Cardiac fibroblast (primary cell): ENCODE measurements at regions not wholly inside any gene's neighbourhood (a gene's known extent, or its start where the extent isn't known, plus 50 kb on each side); places are given as distances from the start of the nearest gene placed in this dataset.

ENCODE experiments used
- DNase-seq, 2 donors: peaks; one replicate each; pipeline versions ENCODE4 v3.0.0 to v3.0.0-alpha.2; 2010; ENCODE audit warnings: low read depth in 2 of 2
- H3K4me3 ChIP-seq, 2 donors: replicated peaks in 1 of 2; 1 replicate in 1 of 2; 2 replicates in 1 of 2; pipeline ENCODE4 v1.5.1; 2011; ENCODE audit warnings: low read depth in 2 of 2, low read length in 2 of 2, mild to moderate bottlenecking in 2 of 2, moderate library complexity in 1 of 2
- TF ChIP-seq, protein P1 (sequence below): IDR thresholded peaks from one replicate; pipeline ENCODE4 v1.5.1; 2011; ENCODE audit warnings: low read depth, mild to moderate bottlenecking, low read length, inconsistent platforms

DNA sequence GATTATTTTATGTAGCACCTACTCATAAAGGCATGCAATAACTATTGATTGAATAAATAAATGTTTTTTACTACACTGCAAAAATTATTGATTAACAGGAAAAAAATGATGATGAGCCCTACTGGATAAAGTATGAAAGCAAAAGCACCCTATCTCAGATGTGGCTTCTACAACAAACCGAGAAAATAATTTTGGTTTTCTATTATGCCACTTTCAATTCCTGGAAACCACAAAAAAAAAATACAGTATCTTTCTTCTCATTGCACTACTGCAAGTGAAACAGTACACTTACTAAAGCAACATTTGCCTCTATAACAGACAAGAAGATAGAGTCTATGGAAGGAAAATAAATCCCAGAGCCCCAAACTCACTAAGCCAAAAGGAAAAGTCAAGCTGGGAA is 1882.4 kb downstream of the NCAM2 start:
- TF ChIP-seq, protein P1, sequence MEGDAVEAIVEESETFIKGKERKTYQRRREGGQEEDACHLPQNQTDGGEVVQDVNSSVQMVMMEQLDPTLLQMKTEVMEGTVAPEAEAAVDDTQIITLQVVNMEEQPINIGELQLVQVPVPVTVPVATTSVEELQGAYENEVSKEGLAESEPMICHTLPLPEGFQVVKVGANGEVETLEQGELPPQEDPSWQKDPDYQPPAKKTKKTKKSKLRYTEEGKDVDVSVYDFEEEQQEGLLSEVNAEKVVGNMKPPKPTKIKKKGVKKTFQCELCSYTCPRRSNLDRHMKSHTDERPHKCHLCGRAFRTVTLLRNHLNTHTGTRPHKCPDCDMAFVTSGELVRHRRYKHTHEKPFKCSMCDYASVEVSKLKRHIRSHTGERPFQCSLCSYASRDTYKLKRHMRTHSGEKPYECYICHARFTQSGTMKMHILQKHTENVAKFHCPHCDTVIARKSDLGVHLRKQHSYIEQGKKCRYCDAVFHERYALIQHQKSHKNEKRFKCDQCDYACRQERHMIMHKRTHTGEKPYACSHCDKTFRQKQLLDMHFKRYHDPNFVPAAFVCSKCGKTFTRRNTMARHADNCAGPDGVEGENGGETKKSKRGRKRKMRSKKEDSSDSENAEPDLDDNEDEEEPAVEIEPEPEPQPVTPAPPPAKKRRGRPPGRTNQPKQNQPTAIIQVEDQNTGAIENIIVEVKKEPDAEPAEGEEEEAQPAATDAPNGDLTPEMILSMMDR = no peak
- no peak for DNase-seq
- no peak overlapping the region for H3K4me3 ChIP-seq

DNA sequence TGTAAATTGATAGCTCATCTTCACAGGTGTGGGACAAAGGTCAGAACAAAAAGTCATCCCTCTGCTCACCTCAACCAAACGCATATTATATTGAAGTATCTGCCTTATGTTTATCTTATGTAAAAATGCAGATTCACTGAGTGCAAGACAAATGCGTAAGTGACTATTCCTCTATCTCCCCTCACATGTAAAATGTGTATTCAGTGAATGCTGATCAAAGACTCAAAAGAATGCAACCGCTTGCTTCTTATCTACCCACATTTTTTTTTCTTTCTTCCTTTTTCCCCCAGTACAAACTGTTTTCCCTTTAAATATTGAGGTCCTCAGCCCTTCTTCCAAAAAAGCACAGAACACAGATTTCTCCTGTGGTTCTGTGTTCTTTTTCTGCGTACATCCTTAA is 1882.9 kb downstream of the NCAM2 start:
- H3K4me3 ChIP-seq = no peak overlapping the region
- TF ChIP-seq, protein P1 = no peak
- no peak for DNase-seq

DNA sequence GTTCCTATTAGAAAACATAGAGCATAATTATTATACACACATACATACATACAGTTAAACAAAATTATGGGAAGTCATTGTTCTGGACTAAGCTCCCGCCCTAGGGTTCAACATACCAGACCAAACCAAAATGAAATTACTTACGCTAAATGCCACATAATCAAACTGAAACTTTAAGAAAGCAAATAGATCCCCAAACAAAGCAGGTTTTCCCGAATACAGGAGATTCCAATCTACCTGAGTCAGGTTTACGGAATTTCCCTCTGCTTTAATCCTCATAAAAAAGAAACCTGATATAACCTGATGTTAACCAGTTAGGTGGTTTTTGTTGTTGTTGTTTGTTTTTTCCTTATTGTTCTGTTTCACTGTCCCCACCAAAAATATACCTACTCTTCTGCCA is 1886.9 kb downstream of the NCAM2 start:
- DNase-seq = no peak
- TF ChIP-seq, protein P1 = no peak
- no peak overlapping the region for H3K4me3 ChIP-seq

DNA sequence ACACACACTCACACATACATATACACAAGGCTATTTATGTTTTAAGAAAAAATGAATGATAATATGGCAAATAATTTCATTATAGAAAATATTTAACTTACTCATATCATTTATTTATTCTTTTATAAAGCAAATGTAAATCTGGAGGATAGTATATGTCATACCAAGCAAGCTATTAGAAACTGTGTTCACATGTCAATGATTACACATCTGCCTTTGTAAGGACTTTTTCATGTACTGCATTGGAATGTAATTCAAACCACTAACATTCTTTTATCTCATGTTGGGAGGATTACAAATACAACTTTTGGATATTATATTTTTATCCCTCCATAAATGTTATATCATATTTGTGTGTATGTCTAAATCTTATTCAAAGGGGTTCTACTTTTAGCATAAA is 1887.4 kb downstream of the NCAM2 start:
- no peak for DNase-seq
- TF ChIP-seq, protein P1 = no peak
- H3K4me3 ChIP-seq = no peak overlapping the region

DNA sequence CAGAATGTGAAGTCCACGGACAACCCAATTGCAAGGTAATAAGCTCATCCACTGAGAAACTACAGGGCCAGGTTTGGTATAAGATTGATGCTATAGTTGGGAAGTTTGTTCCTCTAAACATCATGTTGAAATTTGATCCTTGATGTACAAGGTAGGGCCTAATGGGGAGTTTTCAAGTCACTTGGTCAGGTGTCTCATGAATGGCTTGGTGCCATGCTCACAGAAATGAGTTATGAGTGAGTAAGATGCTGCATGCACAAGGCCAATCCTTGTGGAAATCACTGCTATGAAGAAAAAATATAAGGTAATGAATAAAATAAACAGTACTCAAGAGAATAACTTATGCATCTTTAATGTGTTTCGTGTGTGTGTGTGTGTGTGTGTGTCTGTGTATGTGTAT is 1891.2 kb downstream of the NCAM2 start:
- no peak for DNase-seq
- no peak overlapping the region for H3K4me3 ChIP-seq
- TF ChIP-seq, protein P1 = no peak

DNA sequence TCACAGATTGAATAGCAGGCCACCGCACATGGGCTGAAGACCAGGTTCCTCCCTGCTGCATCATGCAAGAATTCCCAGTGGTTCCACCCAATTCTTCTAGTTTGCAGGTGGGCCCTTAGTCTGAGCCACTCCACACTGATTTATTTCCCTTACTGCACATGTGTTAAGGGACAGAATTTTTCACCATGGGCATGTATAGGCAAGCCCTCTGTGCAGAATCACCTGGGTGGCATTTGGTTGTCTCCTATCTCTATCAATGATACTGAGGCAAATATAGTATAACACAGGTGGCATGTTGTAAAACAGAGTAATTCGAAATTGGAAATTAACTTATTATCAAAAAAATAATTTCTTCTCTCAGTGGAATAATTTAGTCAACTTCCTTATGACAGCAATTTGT is 1892.4 kb downstream of the NCAM2 start:
- no peak for DNase-seq
- TF ChIP-seq, protein P1 = no peak

DNA sequence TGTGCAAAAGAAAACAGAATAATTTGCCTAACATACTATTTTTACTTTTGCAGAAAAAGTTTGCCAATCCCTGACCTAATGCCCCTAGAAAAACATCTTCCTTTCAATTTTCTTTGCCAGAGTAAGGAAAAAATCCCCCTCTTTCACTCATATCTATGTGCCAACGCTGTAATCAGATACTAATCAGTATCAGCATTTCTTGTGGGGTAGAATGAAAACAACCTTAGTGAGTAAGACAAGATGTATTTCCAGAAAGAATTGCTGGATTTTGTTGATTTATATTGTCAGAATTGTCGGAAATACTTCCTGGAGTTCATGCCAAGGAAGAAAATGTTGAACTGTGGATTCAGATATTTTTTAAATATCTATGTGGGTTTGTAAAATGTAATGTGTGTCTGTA is 1893.8 kb downstream of the NCAM2 start:
- no peak overlapping the region for H3K4me3 ChIP-seq
- TF ChIP-seq, protein P1 = no peak
- no peak for DNase-seq

More for the DNA sequence above, 1892.4 kb downstream of the NCAM2 start:
- no peak overlapping the region for H3K4me3 ChIP-seq
